SKM-1 (cell line): ENCODE measurements at regions not wholly inside any gene's neighbourhood (a gene's known extent, or its start where the extent isn't known, plus 50 kb on each side); places are given as distances from the start of the nearest gene placed in this dataset.
"Not testable (repeated sequence)": the region's sequence is repeated elsewhere in the genome, so short reads cannot be mapped to it uniquely, and the experiment has no call there.

Experiments used
- DNase-seq: peaks from one replicate; lab custom pipeline; 2025; ENCODE audit not compliant: unreplicated experiment; lab: John Stamatoyannopoulos, UW

DNA sequence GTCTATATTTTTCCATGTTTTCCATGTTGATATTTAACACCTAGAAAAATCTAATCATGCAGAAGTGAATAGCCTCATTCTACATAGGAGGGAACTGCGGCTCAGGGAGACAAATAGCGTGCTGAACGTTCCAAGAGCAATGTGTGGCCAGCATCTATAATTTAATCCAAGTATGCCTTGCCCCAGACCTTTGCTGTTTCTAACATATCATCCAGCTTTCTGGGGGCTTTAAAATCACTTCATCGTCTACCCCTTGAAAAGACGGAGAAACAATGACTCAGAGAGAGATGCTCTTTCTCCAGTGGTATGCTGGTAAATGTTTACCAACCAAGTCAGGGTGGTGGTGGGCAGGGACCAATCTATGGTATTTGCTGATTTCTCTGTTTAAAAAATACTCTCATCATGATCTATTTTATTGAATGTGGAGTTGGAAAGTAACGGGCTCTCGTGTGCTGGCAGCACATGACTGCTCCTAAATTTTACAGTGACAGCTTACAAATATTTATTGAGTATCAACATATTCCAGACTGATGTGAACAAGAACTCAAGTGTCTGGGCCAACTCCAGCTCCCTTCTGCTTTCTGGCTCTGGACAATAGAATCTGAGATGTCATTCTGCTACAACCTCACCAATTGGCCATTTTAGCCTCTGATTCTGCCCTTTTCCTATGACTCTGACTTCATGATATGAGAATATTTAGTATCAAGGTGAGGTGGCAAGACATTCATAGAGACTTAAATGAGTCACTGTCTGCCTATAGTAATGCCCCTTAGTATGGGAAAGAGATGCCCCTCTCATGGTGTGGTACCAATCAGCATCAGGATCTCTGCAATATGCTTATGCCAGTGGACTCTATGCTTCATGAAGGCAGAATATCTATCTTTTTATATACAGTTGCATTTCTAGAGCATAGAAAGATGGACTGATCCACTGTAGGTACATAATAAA lies 407.4 kb upstream of the TNC start:
- DNase-seq = no peak

DNA sequence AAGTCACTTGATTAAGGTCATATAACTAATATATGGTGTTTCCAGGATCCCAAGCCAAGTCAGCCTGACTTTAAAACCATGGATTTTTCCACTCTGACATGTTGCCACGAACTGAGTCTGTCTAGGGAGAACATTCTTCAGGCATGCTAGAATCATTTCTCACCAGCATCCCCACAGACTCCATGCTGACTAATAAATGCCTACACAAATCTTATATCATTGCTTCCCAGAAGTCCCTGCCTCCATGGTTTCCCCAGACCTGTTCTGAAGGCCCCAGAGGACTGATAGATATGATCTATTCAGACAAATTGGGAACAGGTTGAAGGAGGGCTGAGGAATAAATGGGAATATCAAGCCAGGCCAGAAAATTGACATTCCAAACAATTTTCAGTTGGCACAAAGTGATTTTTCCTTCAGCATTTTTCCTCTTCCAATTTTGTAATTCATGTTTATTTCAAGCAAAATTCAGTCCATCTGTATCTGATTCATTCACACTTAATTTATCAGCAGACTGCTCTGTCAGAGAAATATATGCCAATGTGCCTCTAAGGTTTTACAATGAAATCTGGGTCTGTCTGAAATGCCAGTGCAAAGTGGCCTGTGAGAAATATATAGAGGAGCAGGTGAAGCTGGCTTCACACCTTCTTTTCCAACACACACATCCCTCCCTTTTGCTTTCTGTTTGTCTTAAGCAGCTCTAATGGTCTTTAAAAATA lies 413.6 kb upstream of the TNC start:
- no peak for DNase-seq

DNA sequence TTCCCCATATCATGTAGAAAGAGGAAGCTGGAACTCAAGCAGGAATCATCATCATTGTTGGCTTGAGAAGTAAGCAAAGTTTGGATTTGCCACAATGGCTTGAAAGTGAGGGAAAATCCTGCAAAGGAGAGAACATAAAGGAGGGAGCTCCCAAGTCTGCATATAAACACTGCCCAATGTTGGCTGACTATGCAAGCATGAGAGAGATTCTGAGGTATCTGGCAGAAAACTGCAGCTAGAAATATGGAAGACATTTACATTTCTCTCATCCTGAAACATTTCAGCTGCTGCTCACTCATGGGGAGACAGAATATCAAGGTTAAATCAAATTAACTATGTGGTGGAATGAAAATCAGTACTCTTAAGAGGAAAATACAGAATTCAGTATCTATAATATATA lies 415.6 kb upstream of the TNC start:
- no peak for DNase-seq

DNA sequence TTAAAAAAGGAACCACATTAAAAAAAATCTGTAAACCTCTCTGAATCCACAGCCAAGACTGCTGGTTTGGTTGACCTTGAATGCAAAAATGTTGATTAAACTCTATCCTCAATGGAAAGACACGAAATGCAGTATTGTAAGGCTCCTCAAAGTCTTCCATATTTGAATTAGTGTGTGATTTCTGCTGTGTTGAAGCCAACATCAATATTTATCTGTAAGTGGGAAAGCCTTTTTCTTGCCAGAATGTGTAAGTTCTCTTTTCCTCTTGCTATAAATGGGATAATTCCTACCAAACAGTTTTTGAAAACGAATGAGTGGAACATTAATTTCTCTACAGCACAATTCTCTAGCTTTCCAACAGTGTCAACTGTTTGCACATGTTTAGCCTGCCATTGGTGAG lies 422.1 kb upstream of the TNC start:
- no peak for DNase-seq

DNA sequence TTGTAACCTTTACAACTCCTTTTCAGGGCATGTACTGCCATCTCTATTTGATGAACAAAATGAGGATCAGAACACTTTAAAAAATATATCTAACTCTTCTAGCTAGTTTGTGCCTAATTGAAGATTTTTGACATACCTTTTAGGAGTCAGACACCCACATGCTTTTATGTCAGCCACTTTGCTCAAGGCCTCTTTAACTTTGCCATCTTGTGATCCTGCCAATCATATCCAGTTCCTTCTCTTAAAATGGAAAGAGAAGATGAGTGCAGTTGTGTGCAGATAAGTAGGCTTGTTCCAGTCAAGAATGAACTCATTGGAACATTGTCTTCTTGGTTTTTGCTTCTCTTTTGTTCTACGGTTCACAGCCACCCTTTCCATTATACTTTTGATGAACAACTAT lies 425.6 kb upstream of the TNC start:
- DNase-seq = no peak

DNA sequence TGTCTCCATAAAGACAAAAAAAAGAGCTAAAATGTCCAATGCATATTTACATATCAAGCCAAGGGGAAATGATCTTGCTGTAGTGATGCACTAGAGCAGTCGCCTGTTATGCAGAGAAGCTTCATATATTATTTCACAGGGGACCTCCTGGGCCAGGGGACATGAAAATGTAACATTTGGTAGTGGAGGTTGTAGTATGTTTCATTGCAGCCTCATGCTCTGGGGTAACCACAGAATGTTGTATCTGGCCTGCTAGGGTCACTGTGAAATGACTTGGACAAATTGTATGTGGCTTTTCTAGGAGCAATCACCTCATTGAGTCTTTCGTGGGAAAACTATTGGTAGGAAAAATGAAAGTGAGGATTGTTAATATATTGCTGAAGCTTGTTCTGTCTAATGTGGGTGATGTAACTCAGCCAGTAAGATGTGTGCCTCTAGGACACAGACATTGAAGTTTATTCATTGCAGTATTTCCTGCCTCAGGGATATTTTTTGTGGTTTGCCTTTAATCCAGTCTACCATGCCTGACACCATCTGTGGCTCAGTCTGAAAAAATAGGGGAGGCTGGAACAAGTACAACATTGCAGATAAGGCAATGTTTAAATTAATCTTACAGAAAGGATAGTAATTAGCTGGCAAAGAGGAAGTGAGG lies 430.8 kb upstream of the TNC start:
- no peak for DNase-seq

DNA sequence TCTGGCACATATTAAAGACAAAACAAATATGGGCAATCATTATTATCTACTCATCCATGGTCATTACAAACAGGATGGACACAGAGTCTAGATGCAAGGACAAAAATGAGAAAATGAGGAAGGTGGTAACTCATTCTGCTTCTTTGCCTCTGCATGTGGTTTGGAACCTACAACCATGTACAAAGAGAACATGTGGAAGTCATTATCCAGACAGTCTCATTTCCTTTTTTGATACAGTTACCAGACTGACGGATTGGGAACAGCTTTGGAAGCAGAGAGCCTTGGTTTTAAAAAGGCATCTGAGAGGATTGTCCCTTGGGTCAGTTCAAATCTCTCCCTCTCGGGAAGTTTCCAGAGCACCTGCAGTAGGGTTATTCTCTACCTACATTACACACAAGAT lies 433.4 kb upstream of the TNC start:
- no peak for DNase-seq

DNA sequence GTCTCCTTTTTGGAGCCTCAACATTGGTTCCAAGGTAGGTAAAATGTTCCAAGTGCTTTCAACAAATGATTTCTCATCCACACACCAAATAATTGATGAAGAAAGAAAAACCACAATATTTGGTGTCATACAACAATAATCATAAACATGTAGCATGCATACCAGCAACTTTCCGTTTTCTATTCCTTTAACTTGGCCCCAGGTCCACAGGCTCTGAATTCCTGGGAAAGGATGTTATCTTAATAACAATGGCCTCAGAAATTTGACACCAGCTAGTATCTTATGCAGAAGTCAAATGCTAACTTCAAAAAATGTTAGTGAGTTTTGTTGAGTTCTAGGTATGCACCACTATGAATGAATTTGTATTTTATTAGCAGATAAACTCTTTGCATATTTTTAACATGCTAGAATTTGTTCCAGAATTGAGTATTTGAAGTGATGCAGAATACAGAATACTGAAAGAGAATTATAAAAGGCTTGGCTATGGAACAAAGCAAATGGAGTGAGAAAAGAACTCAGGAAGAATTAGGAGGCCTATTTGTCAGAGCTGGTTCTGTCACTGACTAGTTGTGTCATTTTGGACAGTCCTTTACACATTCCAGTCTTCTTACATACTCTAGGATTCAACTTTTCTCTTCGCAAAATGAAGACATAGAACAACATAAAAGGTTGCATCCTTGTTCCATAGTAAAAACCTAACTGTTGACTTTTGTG lies 435.3 kb upstream of the TNC start:
- no peak for DNase-seq

DNA sequence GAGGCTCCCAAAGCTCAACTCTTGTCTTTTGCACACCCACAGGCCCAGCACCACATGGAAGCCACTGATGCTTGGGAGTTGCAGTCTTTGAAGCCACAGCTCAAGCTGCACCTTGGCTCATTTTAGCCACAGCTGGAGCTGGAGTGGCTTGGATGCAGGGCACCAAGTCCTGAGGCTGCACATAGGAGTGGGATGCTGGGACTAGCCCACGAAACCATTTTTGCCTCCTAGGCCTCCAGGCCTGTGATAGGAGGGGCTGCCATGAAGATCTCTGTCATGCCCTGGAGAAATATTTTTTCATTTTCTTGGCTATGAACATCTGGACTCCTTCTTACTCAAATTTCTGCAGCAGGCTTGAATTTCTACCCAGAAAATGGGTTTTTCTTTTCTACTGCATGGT lies 438.5 kb upstream of the TNC start:
- DNase-seq = no peak

DNA sequence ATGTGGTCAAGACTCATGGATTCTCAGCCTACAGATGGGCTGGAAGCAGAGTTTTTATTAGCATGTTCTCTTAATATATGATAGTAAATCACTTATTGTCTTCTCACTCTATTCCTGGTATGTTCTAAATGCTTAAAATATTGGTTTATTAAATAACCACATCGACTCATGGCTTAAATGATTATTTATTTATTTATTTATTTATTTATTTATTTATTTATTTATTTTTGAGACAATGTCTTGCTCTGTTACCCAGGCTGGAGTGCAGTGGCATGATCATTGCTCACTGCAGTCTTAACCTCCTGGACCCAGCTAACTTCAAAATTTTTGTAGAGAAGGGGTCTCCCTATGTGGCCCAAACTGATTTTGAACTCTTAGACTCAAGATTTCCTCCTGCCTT lies 457.2 kb upstream of the TNC start:
- DNase-seq = no peak

DNA sequence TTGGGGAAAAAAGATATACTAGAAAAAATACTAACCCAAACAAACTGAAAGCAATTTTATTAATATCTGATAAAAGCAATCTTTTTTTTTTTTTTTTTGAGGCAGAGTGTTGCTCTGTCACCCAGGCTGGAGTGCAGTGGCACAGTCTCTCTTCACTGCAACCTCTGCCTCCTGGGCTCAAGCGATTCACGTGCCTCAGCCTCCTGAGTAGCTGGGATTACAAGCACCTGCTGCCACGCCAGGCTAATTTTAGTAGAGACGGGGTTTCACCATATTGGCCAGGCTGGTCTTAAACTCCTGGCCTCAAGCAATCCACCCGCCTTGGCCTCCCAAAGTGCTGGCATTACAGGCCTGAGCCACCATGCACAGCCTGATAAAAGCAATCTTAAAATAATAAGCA lies 467.5 kb upstream of the TNC start:
- DNase-seq = not testable (repeated sequence)

DNA sequence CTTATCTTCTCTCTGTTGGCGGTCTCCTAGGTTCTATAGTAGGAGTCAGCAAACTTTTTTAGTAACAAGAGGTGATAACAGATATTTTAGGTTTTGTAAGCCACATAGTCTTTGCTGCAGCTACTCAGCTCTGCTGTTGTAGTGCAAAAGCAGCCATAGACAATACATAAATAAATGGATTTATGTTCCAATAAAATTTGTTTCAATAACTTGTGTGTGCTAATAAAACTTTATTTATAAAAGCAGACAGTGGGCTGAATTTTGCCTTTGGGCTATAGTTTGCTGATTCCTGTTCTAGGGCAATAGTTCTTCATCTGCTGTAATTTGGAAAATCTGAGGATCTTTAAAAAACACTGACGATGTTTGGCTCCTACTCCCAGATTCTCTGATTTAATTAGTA lies 469.4 kb upstream of the TNC start:
- DNase-seq = no peak

DNA sequence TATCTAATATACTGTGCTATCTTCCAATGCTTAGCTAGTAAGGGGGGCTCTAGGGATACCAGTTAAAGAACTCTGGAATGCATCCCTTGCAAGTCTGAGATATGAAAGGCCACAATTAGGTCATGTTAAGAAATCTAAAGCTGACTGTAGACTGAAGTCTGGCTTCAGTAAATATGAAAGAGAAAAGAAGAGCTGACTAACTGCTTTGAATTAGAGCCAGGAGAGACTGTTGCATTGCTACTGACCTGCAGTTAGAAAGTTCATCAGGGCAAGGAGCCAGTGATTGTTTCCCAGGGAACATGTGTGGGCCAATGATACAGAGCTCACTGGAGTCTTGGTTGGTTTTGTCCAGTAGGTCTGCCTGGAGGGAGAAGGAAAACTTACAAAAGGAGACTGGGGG lies 472.1 kb upstream of the TNC start:
- DNase-seq = no peak

DNA sequence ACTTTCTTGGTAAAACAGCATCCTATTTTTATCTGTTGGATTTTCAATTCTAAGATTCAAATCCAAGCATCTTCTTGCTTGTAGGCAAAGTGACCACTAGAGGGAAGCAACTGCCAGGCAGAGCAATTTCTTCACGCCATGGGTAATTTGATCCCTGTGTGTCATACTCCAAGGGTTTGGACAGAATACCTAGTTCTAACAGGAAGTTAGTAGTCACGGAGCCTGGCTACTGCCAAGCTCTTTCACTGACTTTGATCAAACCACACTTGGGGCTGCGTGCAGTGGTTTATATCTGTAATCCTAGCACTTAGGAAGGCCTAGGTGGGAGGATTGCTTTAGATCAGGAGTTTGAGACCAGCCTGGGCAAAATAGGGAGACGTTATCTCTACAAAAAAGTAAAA lies 473.6 kb upstream of the TNC start:
- DNase-seq = peak; percentile 3

DNA sequence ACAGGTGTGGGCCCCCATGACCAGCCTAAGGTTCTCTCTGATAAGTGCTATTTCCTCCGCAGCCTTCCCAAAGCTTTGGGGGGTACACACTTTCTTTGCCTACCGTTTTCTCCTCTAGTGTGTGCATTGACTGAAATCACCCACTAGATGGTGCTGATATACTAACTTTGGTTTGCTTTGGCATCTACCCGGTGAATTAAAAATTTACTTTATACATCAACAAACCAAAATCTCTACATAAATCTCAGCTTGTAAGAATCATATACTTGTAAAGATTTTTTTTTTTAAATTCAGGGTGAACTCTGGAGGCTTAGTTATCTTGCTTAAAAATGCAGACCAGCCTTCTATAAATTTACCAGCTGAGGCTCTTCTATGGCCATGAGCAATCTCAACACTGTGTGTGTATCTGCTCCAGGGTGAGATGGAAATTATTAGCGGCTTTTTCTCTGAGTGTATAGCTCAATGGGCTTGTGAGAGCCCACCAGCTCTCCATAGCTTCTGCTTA lies 475.7 kb upstream of the TNC start:
- DNase-seq = no peak

DNA sequence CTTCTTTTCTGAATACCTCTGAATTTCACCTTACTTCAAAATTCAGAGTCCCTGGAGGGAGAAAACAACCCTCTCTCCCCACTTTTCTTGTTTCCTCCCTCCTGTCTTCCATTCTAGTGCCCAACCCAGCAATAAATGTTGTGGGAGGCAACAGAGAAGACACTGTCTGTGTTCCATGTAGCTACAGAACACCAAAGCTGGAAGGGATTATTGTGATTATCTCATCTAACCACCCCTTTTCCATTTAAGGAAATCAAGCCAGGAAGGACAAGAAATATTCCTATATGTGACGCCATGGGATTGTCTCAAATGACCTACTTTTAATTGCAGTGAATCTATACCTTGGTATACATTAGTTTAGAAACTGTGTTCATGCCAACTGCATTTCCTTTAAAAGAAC lies 476.6 kb upstream of the TNC start:
- DNase-seq = no peak

DNA sequence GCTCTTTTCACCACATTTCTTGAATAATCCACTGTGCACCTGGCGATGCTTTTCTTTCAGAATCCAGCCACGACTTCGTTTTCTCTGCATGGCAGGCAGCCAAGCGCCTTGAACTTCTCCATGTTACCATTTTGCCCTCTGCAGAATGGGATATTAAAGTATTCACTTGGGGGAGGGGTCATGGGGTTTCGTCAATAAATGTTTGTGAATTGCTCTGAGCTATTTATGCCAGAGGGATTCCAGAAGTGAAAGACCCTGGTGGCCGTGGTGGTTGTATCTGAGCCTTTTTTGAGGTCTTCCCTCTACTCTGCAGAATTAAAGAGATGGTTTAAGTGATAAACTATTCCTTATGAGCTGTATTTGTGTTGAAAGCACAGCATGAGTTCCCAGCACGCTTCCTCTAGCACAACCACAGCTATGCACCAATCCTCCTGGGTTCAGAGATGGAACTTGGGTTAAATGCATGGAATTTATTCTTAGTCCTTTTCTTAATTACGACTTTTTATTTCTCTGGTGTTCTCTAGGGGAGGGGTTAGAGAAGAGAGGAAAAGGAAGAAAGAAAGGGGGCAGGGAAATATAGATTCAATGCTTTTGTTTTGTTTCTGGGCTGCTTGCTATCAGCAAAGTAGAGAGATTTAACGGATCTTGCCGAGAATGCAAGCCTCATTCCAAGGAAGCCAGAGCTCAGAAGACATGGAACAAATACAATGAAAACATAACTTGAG lies 478.2 kb upstream of the TNC start:
- DNase-seq = no peak

DNA sequence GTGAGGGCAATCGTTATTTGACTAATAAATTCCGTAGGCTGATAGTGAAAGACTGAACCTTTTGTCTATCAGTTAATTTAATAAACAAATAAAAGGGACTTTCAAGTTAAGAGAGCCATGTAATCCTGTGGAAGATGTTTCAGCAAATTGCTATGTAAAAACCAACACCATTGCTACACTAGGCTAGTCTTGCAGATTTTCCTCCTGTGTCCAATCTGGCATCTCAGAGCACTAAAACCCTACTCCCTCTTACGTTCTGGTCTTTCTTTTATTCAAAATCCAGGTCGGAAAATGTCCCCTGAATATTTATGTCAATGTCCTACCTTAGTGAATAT lies 478.8 kb upstream of the TNC start:
- DNase-seq = no peak

DNA sequence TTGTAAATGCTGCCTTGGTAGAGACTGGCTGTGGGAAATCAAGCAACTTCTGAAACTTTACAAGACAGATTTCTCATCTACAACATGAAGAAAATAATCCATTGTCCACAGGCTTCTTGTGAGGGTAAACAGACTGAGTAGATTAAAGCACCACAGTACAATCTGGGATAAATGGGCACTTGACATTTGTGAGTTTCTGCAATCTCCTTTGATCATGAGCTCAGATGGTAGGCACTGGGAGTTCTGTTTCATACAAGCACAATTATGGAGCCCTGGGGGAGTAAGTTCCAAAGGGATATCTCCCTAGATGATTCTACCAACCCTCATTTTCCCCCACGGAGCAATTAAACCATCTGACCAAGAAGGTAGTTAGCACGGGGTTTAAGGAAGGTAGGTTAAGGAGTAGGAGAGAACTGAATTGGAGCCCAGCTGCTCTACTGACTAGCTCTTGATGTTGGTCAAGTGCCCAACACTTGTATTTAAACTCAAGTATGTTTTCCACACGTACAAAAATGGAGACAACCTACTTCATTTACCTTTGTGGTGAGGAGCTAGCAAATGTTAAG lies 479.5 kb upstream of the TNC start:
- DNase-seq = no peak

DNA sequence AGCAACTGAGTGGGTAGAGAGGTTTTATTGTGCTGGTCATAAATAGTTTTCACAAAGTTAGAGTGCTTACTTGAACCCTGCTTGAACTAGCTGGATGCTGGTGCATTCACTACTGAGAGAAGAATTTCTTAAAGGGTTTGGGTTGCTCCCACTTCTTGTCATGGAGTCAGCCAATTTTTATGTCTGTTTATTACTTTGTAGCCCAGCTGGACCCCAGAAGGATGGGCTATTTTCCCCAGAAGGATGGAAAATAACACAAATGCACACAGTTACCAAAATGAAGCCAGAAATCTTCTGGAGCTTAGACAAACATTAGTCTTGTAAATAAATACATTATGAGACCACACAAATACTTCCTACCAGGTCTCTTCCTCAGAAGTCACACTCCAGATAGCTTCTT lies 480.8 kb upstream of the TNC start:
- DNase-seq = no peak
